Activated CD4-positive, alpha-beta T cell treated with anti-CD3 and anti-CD28 coated beads, Interleukin-2, amount 10 ng/mL, durations not matched to agents 24 days and 14 days (primary cell): ENCODE measurements at regions not wholly inside any gene's neighbourhood (a gene's known extent, or its start where the extent isn't known, plus 50 kb on each side); places are given as distances from the start of the nearest gene placed in this dataset.
"Not testable (repeated sequence)": the region's sequence is repeated elsewhere in the genome, so short reads cannot be mapped to it uniquely, and the experiment has no call there.

Source experiments
- DNase-seq: peaks from one replicate; pipeline ENCODE4 v3.0.0; 2022
- H3K27ac Mint-ChIP-seq: one replicate; pipeline ENCODE4 v1.8.0; 2022; ENCODE audit warnings: mild to moderate bottlenecking, mixed read lengths
- H3K27me3 Mint-ChIP-seq: one replicate; pipeline ENCODE4 v1.8.0; 2022; ENCODE audit warnings: mixed read lengths
- H3K36me3 Mint-ChIP-seq: one replicate; pipeline ENCODE4 v1.8.0; 2022; ENCODE audit warnings: low read depth, mild to moderate bottlenecking, mixed read lengths
- H3K4me1 Mint-ChIP-seq: one replicate; pipeline ENCODE4 v1.8.0; 2021; ENCODE audit warnings: mixed read lengths
- H3K4me3 Mint-ChIP-seq: one replicate; pipeline ENCODE4 v1.8.0; 2022; ENCODE audit warnings: mild to moderate bottlenecking, moderate library complexity, mixed read lengths
- H3K9me3 Mint-ChIP-seq: one replicate; pipeline ENCODE4 v1.8.0; 2021; ENCODE audit warnings: mixed read lengths
- intact Hi-C: fragments of 100-400 bp; cut with micrococcal nuclease; formaldehyde crosslinking; loops from one replicate; pipeline ENCODE4 v1.15.1; 2023

DNA sequence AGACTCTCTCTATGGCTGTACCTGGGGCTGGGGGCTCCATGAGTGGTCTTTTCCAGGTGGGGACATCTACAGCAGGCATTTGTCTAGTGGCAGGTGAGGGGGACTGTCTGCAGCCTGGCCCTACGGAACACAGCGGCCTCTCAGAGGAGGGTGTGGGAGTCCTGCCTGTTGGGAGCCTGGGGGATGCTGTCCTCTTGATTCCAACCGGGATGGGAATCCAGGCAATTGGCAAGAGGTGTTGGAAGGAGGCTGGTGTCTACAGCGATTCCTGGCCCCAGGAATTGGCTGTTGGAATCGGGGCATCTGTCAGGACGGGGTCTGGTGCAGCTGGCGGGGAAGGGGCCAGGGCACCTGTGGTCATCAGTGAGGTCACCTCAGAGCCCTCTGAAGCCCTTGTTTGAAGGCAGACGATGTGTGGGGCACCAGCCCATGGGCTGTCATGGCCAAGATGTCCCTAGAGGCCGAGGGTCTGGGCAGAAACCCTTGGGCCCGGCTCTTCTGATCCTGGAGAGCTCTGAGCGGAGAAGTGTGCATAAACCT, 386.3 kb downstream of the TMEM121 start:
- no peak for DNase-seq
- intact Hi-C loops, result no loop called here
- no peak overlapping the region for H3K4me3 Mint-ChIP-seq
- peaks cover 4% of the 10 kb centered on the region for H3K27me3 Mint-ChIP-seq
- H3K4me1 Mint-ChIP-seq, result no peaks in the 10 kb centered on the region
- no peaks in the 10 kb centered on the region for H3K36me3 Mint-ChIP-seq
- H3K27ac Mint-ChIP-seq, result no peak overlapping the region
- H3K9me3 Mint-ChIP-seq, result no peaks in the 10 kb centered on the region

GRCh38 chr14:105913221-105913620, 386.8 kb downstream of the TMEM121 start:
- no peaks in the 10 kb centered on the region for H3K9me3 Mint-ChIP-seq
- H3K4me3 Mint-ChIP-seq, result no peak overlapping the region
- intact Hi-C loops, result no loop called here
- H3K27ac Mint-ChIP-seq, result no peak overlapping the region
- H3K4me1 Mint-ChIP-seq, result no peaks in the 10 kb centered on the region
- H3K27me3 Mint-ChIP-seq, result no peaks in the 10 kb centered on the region
- no peak for DNase-seq
- no peaks in the 10 kb centered on the region for H3K36me3 Mint-ChIP-seq

DNA sequence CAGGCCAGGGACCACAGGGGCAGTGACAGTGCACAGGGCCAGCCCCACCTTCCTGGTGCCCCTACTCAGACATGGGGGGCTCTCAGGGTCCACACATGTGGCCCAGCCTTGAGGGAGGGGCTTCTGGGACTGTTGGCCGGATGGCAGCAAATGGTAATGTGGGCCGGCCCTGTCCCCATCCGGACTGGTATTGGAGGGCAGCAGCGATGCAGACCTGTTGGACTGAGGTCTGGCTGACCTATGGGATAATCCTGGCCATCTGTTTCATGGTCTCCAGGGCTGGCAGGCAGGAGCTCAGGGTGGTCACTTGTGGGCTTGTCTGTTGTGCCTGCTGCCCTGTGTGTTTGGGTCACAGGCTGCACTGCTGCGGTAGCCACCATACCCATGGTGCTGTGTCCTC, 387.5 kb downstream of the TMEM121 start:
- no peak for DNase-seq
- Mint-ChIP-seq H3K9me3 (no peaks in the 10 kb centered on the region), H3K27ac (no peak overlapping the region), H3K4me3 (no peak overlapping the region), H3K4me1 (no peaks in the 10 kb centered on the region), H3K36me3 (no peaks in the 10 kb centered on the region), H3K27me3 (no peaks in the 10 kb centered on the region)
- intact Hi-C loops, result no loop called here

DNA sequence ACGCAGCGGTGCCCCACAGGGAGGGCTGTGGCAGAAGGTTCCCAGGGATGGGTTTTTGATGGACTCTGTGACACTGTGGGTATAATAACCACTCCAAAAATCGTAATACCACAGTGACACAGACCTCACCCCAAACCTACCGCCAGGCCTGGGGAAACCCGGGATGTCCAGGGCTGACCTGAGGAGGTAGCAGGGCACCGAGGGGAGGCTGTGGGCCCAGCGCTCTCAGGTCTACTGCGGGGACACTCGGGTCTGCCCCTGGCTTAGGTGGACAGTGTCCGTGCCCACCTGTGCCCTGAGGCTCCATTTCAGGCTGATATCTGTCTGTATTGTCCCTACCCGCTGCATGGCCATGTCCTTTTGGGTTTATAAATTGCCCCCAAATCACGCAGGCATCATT, 387.9 kb downstream of the TMEM121 start:
- H3K27ac Mint-ChIP-seq, DNase-seq, H3K9me3 Mint-ChIP-seq, H3K36me3 Mint-ChIP-seq, H3K4me1 Mint-ChIP-seq, H3K4me3 Mint-ChIP-seq, H3K27me3 Mint-ChIP-seq, intact Hi-C loops: not testable (repeated sequence)

DNA sequence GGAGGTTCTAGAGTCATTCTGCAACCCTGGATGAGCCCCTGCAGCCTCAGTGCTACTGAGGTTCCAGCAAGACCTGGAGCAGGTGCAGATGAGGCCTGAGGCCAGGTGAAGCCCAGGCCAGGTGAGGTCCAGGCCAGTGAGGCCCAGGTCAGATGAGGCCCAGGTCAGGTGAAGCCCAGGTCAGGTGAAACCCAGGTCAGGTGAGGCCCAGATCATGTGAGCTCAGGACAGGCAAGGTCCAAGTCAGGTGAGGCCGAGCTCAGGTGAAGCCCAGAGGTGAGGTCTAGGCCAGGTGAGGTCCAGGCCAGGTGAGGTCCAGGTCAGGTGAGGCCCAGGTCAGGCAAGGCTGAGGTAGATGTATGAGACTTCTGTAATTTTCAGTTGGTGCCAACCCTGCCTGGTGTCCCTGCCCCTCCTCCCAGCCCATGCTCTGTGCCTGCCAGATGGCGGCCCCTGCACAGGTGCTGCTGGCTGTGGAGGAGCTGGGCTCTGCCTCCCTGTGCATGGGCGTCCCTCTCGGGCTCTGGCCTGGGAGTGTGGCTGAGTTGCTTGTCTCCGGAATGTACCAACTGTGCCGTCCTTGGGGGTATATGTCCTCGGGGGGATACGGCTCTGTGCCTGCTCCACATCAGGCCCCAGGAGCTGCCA, 388.5 kb downstream of the TMEM121 start:
- no peaks in the 10 kb centered on the region for H3K27me3 Mint-ChIP-seq

DNA sequence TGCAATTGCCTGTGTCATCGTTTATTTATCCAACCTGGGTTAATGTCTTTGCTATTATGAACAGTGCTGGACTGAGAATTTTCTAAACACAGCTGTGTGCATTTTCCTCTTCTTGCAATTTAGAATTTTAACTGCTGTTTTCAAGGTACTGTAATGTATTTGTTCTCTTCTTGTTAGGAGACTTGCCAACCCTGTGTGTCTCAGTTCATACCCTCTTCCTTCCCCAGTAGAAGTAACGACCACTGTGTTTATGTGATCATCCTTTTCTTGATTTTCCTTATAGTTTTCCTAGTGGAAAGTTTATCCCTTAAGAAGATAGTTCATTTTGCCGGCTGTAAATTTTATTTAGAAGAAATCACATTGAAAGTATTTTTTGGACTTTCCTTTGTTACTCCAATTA, 389.2 kb downstream of the TMEM121 start:
- H3K27me3 Mint-ChIP-seq, DNase-seq, H3K4me3 Mint-ChIP-seq, H3K4me1 Mint-ChIP-seq, H3K36me3 Mint-ChIP-seq, H3K27ac Mint-ChIP-seq, H3K9me3 Mint-ChIP-seq, intact Hi-C loops: not testable (repeated sequence)

More for the DNA sequence above, 388.5 kb downstream of the TMEM121 start:
- no peak overlapping the region for H3K27ac Mint-ChIP-seq
- no peak overlapping the region for H3K4me3 Mint-ChIP-seq
- no peak for DNase-seq
- H3K36me3 Mint-ChIP-seq, result no peaks in the 10 kb centered on the region
- no peaks in the 10 kb centered on the region for H3K4me1 Mint-ChIP-seq
- intact Hi-C loops, result no loop called here
- no peaks in the 10 kb centered on the region for H3K9me3 Mint-ChIP-seq

DNA sequence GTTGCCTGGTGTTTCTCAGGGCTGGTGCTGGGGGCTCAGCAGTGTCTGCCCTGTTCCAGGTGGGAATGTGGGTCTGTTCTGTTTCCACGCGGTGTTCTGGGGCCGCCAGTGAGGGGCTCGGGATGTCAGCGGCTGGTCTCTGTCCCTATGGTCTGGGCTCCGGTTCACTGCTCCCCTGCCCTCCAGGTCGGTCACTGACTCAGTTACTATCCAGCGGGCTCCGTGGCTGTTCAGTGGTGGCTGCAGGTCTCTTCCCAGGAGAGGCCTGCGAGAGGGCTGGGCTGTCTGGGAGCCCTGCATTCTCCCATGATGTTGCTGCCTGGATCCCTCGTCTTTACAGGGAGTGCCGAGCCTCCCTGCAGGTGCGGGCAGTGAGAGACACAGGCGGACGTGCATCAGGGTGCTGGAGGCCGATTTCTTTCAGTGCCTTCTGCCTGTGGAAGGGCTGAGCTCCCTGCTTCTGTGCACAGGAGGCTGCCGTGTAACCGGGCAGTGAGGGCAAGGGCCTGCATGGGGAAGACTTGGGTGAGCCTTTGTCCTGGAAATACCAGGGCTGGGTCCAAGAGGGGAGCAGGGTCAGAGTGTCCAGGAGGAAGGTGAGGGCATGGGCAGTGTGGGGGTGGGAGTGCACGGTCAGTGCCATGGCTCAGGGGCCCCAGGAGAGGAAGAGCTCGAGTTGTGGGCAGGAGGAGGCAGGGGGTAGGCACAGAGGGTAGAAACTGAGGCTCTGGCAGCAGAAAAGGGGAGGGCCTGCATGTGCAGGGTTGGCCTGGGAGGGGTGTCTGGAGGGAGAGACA, 391.0 kb downstream of the TMEM121 start:
- not testable (repeated sequence) for H3K27me3 Mint-ChIP-seq, H3K4me1 Mint-ChIP-seq, H3K27ac Mint-ChIP-seq, H3K4me3 Mint-ChIP-seq, H3K36me3 Mint-ChIP-seq, DNase-seq, H3K9me3 Mint-ChIP-seq
- intact Hi-C loops, result loop anchor here (1.0 kb wide), 1 partner anchor 11 kb away; no protein-coding TSS in a partner anchor

DNA sequence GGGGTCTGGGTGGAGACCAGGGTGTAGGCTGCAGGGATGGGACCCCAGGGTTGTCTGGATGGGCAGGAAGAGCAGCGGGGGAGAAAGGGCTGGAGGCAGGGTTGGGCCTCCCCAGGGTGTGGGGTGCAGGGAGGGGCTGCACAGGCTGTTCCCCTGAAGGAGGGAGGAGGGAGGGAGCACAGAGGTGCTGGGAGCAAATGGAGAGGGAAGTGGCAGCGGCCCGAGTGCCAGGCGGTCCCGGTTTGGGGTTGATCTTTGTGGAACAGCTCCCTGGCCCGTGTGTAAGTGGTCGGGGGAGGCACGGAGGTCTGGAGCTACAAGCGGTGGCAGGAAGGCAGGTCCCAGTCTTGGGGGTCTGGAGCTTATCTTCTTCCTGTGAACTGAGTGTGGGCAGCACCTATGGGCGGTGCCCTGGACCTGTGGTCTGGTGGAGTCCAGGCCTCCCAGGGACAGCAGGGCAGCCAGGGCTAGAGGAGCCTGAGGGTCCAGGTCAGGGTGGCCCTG, 391.6 kb downstream of the TMEM121 start:
- no peak for DNase-seq
- Mint-ChIP-seq H3K27ac (no peak overlapping the region), H3K4me1 (no peaks in the 10 kb centered on the region), H3K27me3 (no peaks in the 10 kb centered on the region), H3K9me3 (no peaks in the 10 kb centered on the region), H3K36me3 (no peaks in the 10 kb centered on the region), H3K4me3 (no peak overlapping the region)
- intact Hi-C loops, result loop anchor here (1.0 kb wide), 1 partner anchor 12 kb away; no protein-coding TSS in a partner anchor

GRCh38 chr14:105918496-105919262, 392.3 kb downstream of the TMEM121 start:
- no peaks in the 10 kb centered on the region for H3K4me1 Mint-ChIP-seq

GRCh38 chr14:105919458-105920150, 393.2 kb downstream of the TMEM121 start:
- no peak overlapping the region for H3K27ac Mint-ChIP-seq
- H3K4me1 Mint-ChIP-seq, result no peaks in the 10 kb centered on the region
- intact Hi-C loops, result no loop called here
- H3K36me3 Mint-ChIP-seq, result no peaks in the 10 kb centered on the region
- H3K27me3 Mint-ChIP-seq, result no peaks in the 10 kb centered on the region
- no peak for DNase-seq
- H3K4me3 Mint-ChIP-seq, result no peak overlapping the region
- no peaks in the 10 kb centered on the region for H3K9me3 Mint-ChIP-seq

More at GRCh38 chr14:105918496-105919262, 392.3 kb downstream of the TMEM121 start:
- Mint-ChIP-seq H3K9me3 (no peaks in the 10 kb centered on the region), H3K4me3 (no peak overlapping the region), H3K27ac (no peak overlapping the region), H3K36me3 (no peaks in the 10 kb centered on the region), H3K27me3 (no peaks in the 10 kb centered on the region)
- intact Hi-C loops, result no loop called here
- no peak for DNase-seq

DNA sequence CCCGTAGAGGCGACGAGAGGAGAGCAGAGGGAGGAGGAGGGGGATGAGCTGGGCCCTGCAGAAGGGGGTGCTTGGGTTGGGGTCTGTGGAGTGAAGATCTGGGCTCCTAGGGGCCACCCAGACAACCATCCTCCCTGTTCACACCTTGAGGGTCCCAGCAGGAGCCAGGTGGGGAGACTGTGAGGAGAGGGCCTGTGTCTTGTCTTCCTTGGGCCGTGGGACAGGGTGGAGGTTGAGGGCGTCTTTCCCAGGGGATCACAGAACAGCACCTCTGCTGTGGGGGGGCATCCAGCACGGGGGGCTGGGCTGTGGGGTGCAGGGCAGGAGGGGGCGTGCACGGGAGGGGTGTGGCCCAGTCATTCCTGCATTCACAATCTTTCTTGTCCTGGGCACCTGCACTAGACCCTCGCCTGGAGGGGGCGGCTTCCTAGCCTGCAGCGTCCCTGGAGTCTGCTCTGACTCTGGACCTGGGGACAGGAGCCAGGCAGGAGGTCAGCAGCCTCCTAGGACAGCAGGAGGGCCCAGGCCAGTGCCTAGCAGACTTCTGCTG, 393.8 kb downstream of the TMEM121 start:
- H3K27ac Mint-ChIP-seq, H3K36me3 Mint-ChIP-seq, H3K4me1 Mint-ChIP-seq, DNase-seq, H3K9me3 Mint-ChIP-seq, H3K27me3 Mint-ChIP-seq, intact Hi-C loops, H3K4me3 Mint-ChIP-seq: not testable (repeated sequence)

- H3K4me1 Mint-ChIP-seq, H3K27me3 Mint-ChIP-seq, H3K4me3 Mint-ChIP-seq, H3K27ac Mint-ChIP-seq, intact Hi-C loops, DNase-seq, H3K9me3 Mint-ChIP-seq, H3K36me3 Mint-ChIP-seq: not testable (repeated sequence)
These were observed 394.7 kb downstream of the TMEM121 start for GRCh38 chr14:105920803-105921755.
